Fibroblast of gingiva (primary cell): ENCODE measurements at regions not wholly inside any gene's neighbourhood (a gene's known extent, or its start where the extent isn't known, plus 50 kb on each side); places are given as distances from the start of the nearest gene placed in this dataset.
"Not testable (repeated sequence)": the region's sequence is repeated elsewhere in the genome, so short reads cannot be mapped to it uniquely, and the experiment has no call there.

Experiments used
- DNase-seq: peaks from one replicate; pipeline ENCODE4 v3.0.0-alpha.2; 2011; ENCODE audit warnings: low read depth

DNA sequence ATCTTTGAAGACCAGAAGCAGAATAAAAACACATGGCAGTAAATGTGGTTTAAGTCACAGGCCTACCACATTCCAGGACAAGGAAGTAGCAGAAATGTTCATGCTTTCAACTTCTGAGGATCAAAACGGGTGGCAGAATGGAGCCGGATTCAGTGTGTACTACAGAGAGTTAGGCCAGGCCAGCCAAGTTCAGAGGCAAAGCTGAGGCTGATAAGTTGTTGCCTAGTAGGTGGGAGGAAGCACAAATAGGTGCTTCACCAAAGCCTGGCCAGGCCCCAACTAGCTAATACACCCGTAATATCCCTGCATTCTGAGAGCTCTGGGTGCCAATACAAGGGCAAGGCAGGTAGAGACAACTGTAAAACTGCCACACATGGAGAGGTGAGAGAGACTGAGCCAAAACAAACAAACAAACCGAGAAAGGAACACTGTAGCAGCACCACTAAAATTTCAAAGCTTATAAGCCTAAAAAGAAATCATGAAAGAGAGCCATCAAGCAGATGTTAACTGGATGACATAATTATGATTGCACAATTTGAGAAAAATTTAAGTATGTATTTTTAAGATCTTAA, 156.4 kb upstream of the CBLB start:
- no peak for DNase-seq

DNA sequence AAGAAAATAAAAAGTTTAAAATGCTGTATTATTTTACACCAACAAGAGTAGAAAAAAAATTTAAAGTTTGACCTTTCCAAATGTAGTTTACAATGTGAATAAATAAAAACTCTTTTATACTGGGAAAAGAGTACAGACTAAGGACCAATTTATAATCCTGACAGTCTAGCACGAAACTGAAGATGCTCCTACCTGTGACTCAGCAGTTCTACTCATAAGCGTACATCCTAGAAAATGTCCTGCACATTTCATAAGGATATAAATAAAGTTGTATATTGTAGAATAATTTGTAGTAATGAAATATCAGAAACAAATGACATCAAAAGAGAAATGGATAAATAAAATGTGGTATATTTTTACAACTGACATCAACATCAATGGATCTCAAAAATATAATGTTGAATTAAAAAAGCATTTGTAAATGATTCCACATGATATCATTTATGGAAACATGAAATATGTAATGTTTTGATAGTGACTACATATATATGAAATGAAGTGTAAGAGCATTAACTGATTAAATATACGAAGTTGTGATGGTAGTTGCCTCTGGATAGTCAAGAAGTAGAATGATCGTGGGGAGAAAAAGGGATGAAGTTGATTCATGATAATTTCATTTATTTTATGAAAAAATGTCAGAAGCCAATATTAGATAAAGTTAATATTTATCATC, 161.3 kb upstream of the CBLB start:
- no peak for DNase-seq

DNA sequence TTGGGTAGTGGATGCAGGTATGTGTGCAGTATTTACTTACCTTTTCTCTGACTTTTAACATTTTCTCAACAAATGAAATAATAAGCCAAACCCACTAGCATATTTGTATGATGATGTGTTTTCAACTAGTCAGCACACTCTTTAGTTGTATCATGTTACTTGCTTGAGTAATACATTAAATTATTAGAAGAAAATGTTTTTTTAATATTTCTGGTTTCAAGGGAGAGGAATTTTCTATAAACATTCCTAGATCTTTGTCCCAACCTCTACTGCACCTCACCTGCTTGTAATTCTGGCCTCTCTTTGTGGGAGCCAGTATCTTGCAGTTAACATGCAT, 161.8 kb upstream of the CBLB start:
- DNase-seq: peak; percentile 28

DNA sequence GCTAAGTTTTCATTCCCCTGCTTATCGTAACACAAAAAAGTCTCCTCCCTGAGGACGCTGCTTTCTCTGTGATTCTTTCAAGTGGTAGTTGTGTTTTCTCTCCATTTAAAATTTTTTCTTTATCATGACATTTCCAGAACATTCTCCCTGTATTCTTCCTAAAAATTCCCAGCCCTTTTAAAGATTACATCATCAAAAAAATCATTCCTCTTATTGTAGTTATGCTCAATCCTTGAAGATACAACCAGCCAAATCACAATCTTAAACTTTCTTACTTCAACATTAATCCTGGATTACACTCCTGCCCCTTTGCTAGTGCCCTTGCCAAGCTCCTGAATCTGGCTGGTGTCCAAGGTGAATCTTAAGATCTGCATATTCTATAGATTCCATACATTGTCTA, 163.7 kb upstream of the CBLB start:
- DNase-seq: no peak

DNA sequence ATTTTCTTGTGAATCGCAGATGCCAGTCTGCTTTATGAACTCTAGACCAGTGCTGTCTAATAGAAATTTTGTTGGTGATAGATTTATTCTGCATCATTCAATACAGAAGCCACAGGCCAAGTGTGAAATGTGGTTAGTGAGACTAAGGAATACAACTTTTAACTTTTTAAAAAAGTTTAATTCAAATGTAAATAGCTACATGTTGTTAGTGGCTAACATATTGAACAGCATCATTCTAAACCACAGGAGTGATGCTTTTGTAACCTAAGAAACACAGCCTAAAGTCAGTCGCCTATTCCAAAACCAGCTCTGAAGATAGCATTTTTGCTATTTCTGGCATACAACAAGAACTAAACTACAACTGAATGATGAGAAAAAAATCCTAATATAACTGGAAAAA, 164.8 kb upstream of the CBLB start:
- no peak for DNase-seq

DNA sequence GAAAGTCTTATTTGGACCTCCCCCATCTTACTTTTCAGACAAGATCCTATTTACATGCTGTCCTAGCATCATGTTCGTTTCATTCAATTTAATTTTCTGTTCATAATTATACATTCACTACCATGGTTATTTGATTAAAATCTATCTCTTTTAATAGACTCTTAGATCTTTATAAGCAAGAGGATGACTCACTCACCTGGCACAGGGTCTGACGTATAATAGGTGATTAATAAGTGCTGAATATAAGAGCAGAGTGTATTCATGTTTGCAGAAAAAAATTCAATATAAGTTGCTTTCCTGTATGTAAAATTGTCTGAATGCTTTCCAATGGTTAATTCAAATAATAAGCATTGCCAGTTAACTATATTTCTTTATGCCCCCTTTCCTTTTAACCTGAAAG, 165.5 kb upstream of the CBLB start:
- DNase-seq: no peak

DNA sequence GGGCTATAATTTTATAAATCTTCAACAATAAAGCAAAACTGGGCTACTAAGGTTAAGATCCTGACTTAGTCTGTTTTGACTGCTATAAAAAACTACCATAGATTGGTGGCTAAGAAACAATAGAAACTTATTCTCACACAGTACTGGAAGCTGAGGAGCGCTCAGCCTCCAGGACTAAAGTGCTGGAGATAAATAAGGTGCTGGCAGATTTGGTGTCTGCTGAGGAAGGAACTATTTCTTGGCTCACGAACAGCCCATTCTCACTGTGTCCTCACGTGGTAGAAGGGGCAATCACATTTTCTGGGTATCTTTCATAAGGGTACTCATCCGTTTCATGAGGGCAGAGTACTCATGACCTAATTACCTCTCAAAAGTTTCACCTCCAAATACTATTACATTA, 166.8 kb upstream of the CBLB start:
- no peak for DNase-seq

DNA sequence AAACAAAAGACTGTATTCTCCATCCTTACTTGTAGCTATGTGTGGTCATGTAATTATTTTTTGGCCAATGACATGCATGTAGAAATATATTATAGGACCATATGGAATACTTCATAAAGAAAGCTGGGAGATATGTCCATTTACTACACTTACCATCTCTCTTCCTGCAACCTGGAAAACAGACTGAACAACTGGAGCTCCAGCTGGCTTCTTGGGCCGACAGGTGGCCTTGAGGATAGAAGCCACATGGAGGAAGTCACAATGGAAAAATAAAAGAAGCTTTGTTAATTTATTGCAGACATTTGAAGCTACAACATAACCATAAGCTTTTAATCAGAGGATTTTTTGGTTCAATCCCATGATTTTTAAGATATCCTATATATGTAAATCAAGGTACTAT, 167.9 kb upstream of the CBLB start:
- DNase-seq: no peak

DNA sequence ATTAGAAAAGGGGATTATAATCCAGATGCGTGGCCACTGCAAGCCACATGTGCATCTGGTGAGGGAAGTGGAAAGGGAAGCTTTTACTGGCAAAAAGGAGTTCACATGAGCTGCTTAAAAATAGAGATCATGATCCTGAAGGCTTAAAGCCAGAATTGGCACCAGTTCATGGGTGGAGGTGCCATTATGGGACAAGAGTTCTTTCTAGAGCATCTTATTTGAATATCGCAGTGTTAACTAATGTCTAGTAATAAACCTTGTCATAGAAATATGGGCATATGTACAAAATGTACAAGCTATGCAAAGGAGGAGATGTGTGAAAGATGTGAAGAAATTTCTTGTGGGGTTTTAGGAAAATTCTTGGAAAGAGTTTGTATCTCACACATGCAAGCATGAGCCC, 178.4 kb upstream of the CBLB start:
- no peak for DNase-seq

DNA sequence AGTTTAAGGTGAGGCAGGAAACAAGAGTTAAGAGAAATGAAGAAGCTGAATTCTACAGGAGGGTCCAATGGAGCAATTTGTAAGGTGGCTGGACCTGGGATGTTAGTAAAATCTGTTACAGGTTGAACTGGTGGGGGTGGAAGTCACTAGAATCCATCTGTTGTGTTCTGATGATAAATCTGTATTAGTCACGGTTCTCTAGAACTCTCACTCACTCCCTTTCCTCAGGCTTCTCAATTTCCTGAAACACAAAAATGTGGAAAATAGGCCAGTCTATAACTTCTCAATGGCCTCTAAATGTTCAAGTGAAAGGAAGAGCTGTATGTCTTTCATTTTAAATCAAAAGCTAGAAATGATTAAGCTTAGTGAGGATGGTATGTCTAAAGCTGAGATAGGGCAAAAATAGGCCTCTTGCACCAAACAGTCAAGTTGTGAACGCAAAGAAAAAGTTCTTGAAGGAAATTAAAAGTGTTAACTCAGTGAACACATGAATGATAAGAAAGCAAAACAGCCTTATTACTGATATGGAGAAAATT, 180.2 kb upstream of the CBLB start:
- DNase-seq: no peak

DNA sequence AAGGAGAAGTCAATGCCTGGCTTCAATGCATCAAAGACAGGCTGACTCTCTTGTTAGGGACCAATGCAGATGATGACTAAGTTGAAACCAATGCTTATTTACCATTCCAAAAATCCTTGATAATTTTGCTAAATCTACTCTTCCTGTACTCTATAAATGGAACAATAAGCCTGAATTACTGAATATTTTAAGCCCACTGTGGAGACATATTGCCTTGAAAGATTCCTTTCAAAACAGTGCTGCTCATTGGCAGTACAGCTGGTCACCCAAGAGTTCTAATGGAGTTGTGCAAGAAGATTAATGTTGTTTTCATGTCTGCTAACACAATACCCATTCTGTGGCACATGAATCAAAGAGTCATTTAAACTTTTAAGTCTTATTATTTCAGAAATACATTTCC, 181.0 kb upstream of the CBLB start:
- no peak for DNase-seq

DNA sequence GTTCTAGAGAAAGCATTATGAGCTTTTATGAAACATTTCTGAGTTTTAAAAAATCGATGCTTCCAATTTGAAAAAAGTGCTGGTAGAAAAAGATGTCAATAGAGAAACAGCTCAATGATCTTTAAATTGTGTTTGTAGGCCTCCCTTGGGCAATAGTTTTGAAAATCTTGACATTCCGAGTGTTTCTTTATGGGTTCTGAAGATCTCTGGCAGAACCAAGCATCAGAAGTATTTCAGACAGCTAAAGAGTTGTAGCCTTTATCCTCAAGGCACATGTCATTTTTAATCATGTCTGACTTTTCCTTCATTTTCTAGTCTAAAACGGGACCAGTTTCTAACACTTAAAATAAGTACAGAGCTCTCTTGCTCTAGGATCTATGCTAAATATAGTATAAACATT, 188.1 kb upstream of the CBLB start:
- DNase-seq: no peak

DNA sequence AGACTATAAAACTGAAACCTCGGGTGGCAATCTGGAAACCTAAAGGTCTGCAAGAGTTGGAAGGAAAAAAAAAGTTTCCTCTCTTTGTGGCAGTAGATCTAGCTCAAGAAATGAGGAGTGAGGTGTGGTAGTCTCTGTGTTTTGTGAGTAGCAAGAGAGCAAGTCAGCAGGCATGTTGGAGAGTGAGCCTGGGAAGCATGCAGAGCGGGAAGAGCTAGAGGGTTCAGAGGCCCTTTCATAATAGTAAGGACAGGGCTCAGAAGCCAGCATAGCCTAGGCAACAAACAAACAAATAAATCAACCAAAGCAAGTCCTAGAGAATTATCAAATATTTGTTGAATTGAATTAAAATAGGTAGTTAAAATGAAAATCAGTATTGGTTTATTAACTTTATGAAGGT, 189.7 kb upstream of the CBLB start:
- DNase-seq: no peak

DNA sequence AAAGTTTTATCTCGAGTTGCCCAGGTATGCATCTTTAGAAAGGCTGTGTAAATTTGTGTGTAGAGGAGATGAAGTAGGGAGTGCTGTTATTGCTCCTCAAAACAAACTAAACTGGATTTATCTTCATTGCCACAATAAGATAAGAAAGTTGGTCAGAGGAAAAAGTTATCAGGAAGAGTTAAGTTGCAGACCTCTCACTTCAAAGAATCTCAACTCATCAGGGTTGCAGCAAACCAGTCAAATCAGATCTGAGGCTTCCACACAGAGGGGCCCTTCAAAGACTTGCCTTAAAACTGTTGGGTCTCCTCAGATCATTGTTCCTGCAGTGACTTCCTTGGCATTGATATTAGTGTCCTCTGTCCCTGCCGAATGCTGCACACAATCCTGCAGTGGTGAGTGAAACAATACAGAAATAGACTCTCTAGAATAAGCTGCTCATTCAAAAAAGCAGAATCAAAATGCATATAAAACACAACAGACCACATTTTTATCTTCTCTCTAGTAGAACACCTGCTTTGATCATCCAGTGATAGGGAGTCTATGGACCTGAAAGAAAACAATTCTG, 191.2 kb upstream of the CBLB start:
- no peak for DNase-seq

DNA sequence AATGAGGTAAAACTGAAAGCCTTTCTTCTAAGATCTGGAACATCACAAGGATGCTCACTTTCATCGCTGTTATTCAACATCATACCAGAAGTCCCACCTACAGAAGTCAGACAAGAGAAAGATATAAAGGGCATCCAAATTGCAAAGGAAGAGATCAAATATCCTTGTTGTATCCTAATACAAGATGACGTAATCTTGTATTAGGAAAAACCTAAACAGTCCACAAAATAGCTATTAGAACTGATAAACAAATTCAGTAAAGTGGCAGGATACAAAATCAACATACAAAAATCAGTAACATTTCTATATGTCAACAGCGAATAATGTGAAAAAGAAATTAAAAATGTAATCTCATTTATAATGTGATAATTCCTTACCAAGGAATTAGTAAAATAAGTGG, 195.1 kb upstream of the CBLB start:
- DNase-seq: no peak

DNA sequence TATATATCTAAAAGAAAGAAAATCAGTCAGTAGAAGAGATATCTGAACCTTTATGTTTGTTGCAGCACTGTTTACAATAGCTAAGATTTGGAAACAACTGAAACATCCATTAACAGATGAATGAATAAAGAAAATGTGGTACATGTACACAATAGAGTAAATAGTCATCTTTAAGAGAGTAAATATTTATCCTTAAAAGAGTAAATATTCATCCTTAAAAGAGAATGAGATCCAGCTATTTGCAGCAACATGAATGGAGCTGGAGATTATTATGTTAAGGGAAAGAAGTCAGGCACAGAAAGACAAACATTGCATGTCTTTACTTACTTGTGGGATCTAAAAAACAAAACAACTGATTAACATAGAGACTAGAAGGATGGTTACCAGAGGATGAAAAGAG, 197.0 kb upstream of the CBLB start:
- no peak for DNase-seq

DNA sequence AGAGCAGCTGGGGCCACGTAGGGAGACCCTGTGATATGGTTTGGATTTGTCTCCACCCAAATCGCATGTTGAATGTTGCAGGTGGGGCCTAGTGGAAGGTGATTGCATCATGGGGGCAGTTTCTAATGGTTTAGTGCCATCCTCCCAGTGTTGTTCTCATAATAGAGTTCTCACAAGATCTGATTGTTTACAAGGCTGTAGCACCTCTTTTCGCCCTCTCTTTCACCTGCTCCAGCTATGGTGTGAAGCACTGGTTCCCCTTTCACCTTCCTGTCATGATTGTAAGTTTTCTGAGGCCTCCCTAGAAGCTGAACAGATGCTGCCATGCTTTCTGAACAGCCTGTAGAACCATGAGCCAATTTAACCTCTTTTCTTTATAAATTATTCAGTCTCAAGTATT, 198.9 kb upstream of the CBLB start:
- no peak for DNase-seq

DNA sequence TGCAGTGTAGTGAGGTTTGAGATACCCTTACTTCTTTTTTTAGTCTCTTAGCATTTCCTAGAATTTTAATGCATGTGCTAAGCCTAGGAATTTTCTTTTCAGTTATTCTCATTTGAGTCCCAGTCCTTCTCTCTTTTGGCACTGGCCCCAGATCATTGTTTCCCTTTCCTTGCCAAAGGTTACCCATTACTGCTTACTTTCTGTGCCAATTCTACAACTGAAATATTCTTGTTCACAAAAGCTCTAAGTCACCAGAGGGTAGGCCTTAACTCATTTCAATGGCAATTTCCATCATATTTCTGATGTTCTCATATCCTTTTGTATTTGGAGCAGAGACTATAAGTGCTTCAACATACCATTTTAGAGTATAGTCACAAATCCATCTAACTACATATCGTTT, 199.6 kb upstream of the CBLB start:
- DNase-seq: peak; percentile 9

DNA sequence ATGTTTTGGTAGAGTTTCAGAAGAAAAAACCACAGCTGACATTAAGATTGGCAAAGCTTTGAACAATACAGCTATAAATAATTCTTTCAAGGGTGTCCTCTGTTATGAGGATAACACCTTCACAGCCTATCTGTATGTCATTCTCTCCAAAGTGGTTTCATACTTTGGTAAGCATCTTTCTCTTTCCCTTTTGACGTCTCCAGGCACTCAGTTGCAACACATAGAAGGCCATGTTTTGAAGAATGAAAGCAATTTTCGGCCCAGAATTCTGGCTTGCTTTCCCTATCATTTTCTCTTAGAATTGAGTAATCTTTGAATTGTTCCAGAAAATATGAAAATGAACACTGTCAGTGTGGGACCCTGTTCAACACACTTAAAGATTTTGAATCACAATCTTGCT, 200.0 kb upstream of the CBLB start:
- peak; percentile 78 for DNase-seq

DNA sequence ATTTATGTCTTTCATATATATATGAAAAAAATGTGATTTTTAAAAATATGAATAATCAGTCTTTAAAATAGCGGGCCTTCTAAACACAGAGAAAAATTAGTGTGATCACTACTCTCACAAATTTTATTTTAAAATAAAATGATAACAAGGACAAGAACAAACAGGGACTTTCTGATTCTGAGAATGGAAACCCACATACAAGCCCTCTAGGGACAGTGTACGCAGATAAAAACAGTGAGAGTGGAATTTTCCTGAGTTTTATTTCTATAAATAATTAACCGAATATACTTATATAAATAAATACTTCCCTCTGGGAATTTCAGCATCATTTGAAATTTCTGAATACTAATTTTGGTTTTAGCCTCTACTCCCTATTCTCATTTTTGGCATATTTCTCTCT, 201.4 kb upstream of the CBLB start:
- DNase-seq: no peak

DNA sequence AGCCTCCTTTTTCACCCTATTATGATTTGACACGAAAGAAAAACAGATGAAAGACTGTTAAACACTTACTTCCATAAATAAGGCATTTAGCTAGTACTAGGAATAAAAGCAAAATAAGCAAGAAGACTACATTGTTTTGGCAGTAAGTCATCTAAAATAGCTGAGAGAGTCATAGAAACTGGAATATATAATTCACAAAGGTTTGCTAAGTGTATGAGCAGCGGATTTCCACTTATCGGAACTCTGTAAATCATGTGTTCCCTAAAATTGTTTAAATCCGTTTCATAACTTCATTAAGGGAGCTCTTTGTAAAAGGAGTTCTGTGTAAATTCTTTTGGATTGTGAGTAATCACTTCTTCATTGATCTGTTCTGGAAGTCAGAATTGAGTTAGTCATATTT, 202.5 kb upstream of the CBLB start:
- DNase-seq: no peak

DNA sequence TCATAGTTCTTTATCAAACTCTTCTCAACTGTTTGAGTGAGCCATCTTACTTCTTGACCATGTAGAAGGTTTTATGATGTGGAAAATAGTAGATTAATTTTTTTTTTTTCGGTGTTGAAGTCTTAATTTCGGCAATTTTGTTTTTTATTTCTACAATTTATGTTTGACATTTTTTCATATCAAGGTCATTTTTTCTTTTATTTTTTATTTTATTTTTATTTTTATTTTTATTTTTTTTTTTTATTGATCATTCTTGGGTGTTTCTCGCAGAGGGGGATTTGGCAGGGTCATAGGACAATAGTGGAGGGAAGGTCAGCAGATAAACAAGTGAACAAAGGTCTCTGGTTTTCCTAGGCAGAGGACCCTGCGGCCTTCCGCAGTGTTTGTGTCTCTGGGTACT, 203.8 kb upstream of the CBLB start:
- not testable (repeated sequence) for DNase-seq

DNA sequence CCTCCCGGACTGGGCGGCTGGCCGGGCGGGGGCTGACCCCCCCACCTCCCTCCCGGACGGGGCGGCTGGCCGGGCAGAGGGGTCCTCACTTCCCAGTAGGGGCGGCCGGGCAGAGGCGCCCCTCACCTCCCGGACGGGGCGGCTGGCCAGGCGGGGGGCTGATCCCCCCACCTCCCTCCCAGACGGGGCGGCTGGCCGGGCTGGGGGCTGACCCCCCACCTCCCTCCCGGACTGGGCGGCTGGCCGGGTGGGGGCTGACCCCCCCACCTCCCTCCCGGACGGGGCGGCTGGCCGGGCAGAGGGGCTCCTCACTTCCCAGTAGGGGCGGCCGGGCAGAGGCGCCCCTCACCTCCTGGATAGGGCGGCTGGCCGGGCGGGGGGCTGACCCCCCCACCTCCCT, 205.0 kb upstream of the CBLB start:
- DNase-seq: not testable (repeated sequence)

DNA sequence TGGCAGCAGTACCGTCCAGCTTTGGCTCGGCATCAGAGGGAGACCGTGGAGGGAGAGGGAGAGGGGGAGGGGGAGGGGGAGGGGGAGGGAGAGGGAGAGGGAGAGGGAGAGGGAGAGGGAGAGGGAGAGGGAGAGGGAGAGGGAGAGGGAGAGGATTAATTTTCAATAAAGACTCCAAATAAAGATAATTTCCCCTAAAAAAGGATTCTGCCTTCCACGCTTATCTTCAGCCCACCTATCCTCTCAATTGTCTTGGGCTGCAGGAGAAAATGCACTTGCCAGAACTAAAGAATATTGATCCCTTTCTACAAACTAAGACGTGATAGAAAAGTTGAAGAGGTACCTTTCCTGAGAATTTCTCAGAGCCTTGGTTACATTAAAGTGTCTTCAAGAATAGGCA, 206.9 kb upstream of the CBLB start:
- not testable (repeated sequence) for DNase-seq
